HEK293 (cell line): ENCODE measurements at regions not wholly inside any gene's neighbourhood (a gene's known extent, or its start where the extent isn't known, plus 50 kb on each side); places are given as distances from the start of the nearest gene placed in this dataset.

Experiments used
- CTCF ChIA-PET: fragments of 350-600 bp; formaldehyde crosslinking; extraction: SDS; loops from one replicate; lab custom pipeline; 2021; ENCODE audit warnings: antibody characterized with exemption; lab: Yijun Ruan, JAX
- POLR2A ChIA-PET: fragments of 300-600 bp; formaldehyde crosslinking; extraction: SDS; loops from one replicate; lab custom pipeline; 2020; ENCODE audit warnings: antibody characterized with exemption, inconsistent platforms; lab: Yijun Ruan, JAX
- H3K27ac ChIP-seq: fragments of 200-500 bp; sonication (Bioruptor generic); 2 replicates; pipeline ENCODE4 v1.5.1; 2014; ENCODE audit warnings: low read depth, low read length, control low read depth, inconsistent platforms; ENCODE audit errors: extremely low read depth
- H3K36me3 ChIP-seq, 2 experiments: fragments of 200-500 bp in 1 of 2; sonication (Bioruptor generic) in 1 of 2; 1 replicate in 1 of 2; 2 replicates in 1 of 2; pipeline ENCODE4 v1.5.1; 2014 to 2017; ENCODE audit warnings: inconsistent platforms in 2 of 2, low read length in 2 of 2; ENCODE audit not compliant: control insufficient read depth in 2 of 2, insufficient read depth in 1 of 2
- H3K4me1 ChIP-seq: fragments of 200-500 bp; sonication (Bioruptor generic); 2 replicates; pipeline ENCODE4 v1.5.1; 2014; ENCODE audit warnings: mild to moderate bottlenecking, low read length, inconsistent platforms; ENCODE audit not compliant: control insufficient read depth, insufficient read depth
- H3K4me3 ChIP-seq: 2 replicates; pipeline ENCODE4 v1.5.1; 2011; ENCODE audit warnings: low read depth, mild to moderate bottlenecking, control low read depth, low read length, moderate library complexity
- H3K9me3 ChIP-seq: fragments of 200-500 bp; sonication (Bioruptor generic); 2 replicates; pipeline ENCODE4 v1.5.1; 2014; ENCODE audit warnings: low read depth, low read length, inconsistent platforms; ENCODE audit not compliant: control insufficient read depth, insufficient read depth
- BCL6B ChIP-seq: fragments of 450-650 bp; formaldehyde crosslinking; IDR thresholded peaks from 2 replicates; pipeline ENCODE4 v1.5.1; 2017; ENCODE audit warnings: missing biosample characterization, missing genetic modification characterization
- EGR2 ChIP-seq: fragments of 450-650 bp; formaldehyde crosslinking; IDR thresholded peaks from 2 replicates; pipeline ENCODE4 v1.5.1; 2016; ENCODE audit warnings: low read depth, missing biosample characterization, missing genetic modification characterization
- KLF17 ChIP-seq: fragments of 450-650 bp; formaldehyde crosslinking; IDR thresholded peaks from 2 replicates; pipeline ENCODE4 v1.5.1; 2016; ENCODE audit warnings: missing biosample characterization, missing genetic modification characterization
- KLF7 ChIP-seq: fragments of 450-650 bp; formaldehyde crosslinking; IDR thresholded peaks from 2 replicates; pipeline ENCODE4 v1.5.1; 2016; ENCODE audit warnings: missing biosample characterization, missing genetic modification characterization, borderline replicate concordance
- REST ChIP-seq: fragments of 450-650 bp; formaldehyde crosslinking; IDR thresholded peaks from 2 replicates; pipeline ENCODE4 v1.5.1; 2016; ENCODE audit warnings: missing biosample characterization, missing genetic modification characterization
- SP2 ChIP-seq: fragments of 450-650 bp; formaldehyde crosslinking; IDR thresholded peaks from 2 replicates; pipeline ENCODE4 v1.5.1; 2016; ENCODE audit warnings: missing biosample characterization, missing genetic modification characterization
- TCF7L2 ChIP-seq: IDR thresholded peaks from 2 replicates; pipeline ENCODE4 v1.6.1; 2011; ENCODE audit warnings: low read depth, mild to moderate bottlenecking, inconsistent platforms, low read length, moderate library complexity, borderline replicate concordance
- ZBTB1 ChIP-seq: fragments of 450-650 bp; formaldehyde crosslinking; IDR thresholded peaks from 2 replicates; pipeline ENCODE4 v1.5.1; 2016; ENCODE audit warnings: missing biosample characterization, missing genetic modification characterization
- ZBTB10 ChIP-seq: fragments of 450-650 bp; formaldehyde crosslinking; IDR thresholded peaks from 2 replicates; pipeline ENCODE4 v1.5.1; 2016; ENCODE audit warnings: missing biosample characterization, missing genetic modification characterization
- ZFP37 ChIP-seq: fragments of 450-650 bp; formaldehyde crosslinking; IDR thresholded peaks from 2 replicates; pipeline ENCODE4 v1.5.1; 2016; ENCODE audit warnings: missing biosample characterization, missing genetic modification characterization
- ZNF121 ChIP-seq: fragments of 450-650 bp; formaldehyde crosslinking; IDR thresholded peaks from 2 replicates; pipeline ENCODE4 v1.5.1; 2016; ENCODE audit warnings: missing biosample characterization, missing genetic modification characterization
- ZNF132 ChIP-seq: fragments of 450-650 bp; formaldehyde crosslinking; IDR thresholded peaks from 2 replicates; pipeline ENCODE4 v1.5.1; 2017; ENCODE audit warnings: missing biosample characterization, missing genetic modification characterization, borderline replicate concordance
- ZNF335 ChIP-seq: fragments of 450-650 bp; formaldehyde crosslinking; conservative IDR thresholded peaks from 2 replicates; pipeline ENCODE4 v1.5.1; 2016; ENCODE audit warnings: missing biosample characterization, missing genetic modification characterization
- ZNF433 ChIP-seq: fragments of 450-650 bp; formaldehyde crosslinking; IDR thresholded peaks from 2 replicates; pipeline ENCODE4 v1.5.1; 2016; ENCODE audit warnings: missing biosample characterization, missing genetic modification characterization, low read depth
- ZNF639 ChIP-seq: fragments of 450-650 bp; formaldehyde crosslinking; IDR thresholded peaks from 2 replicates; pipeline ENCODE4 v1.5.1; 2016; ENCODE audit warnings: missing biosample characterization, missing genetic modification characterization
- ZNF677 ChIP-seq: fragments of 450-650 bp; IDR thresholded peaks from 2 replicates; pipeline ENCODE4 v1.5.0; 2018; ENCODE audit warnings: missing biosample characterization, mild to moderate bottlenecking, missing genetic modification characterization, moderate library complexity
- ZNF830 ChIP-seq: fragments of 450-650 bp; IDR thresholded peaks from 2 replicates; pipeline ENCODE4 v1.5.0; 2018; ENCODE audit warnings: missing biosample characterization, missing genetic modification characterization, low read depth, mild to moderate bottlenecking, moderate library complexity
- ZSCAN30 ChIP-seq: fragments of 450-650 bp; IDR thresholded peaks from 2 replicates; pipeline ENCODE4 v1.5.1; 2018; ENCODE audit warnings: missing biosample characterization, mild to moderate bottlenecking, missing genetic modification characterization, moderate library complexity

- H3K4me1 ChIP-seq: no peaks in the 10 kb centered on the region
- H3K4me3 ChIP-seq: no peak overlapping the region
- TF ChIP-seq KLF7 (tag by site-specific recombination) (no peak), KLF17 (tag by site-specific recombination) (no peak), REST (tag by site-specific recombination) (no peak), ZNF121 (tag by site-specific recombination) (no peak), ZNF433 (tag by site-specific recombination) (no peak), ZSCAN30 (tag by site-specific recombination) (no peak), BCL6B (no peak), ZBTB10 (tag by site-specific recombination) (no peak), ZNF677 (tag by site-specific recombination) (no peak), ZNF132 (no peak), ZNF335 (no peak), ZNF830 (tag by site-specific recombination) (no peak), SP2 (tag by site-specific recombination) (no peak), EGR2 (tag by site-specific recombination) (no peak), ZNF639 (tag by site-specific recombination) (no peak)
- ChIA-PET POLR2A (no interaction called here), CTCF (no interaction called here)
- H3K27ac ChIP-seq: no peak overlapping the region
- H3K36me3 ChIP-seq: no peaks in the 10 kb centered on the region
- no peaks in the 10 kb centered on the region for H3K9me3 ChIP-seq
Observed at GRCh38 chr13:86324191-86324590, 525.0 kb upstream of the SLITRK6 start.

DNA sequence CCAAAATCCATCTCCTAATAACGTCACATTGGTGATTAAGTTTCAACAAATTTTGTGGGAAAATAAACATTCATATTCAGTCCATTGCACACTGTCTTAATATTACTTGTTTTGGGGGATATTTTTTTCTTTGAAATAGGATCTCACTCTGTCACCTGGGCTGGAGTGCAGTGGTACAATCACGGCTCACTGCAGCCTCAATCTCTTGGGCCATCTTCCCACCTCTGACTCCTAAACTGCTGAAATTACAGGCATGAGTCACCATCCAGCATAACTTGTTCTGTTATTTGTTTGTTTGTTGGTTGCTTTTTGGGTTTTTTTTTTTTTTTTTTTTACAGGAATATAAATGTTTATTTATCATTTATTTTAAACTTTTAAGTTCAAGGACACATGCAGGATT lies 556.1 kb upstream of the SLITRK6 start:
- POLR2A ChIA-PET: no interaction called here

More for the DNA sequence above, 556.1 kb upstream of the SLITRK6 start:
- Histone ChIP-seq H3K4me3 (no peak overlapping the region), H3K9me3 (no peaks in the 10 kb centered on the region), H3K27ac (no peak overlapping the region), H3K4me1 (no peaks in the 10 kb centered on the region), H3K36me3 (no peaks in the 10 kb centered on the region)
- CTCF ChIA-PET: interaction anchor here (0.5 kb wide), 1 partner anchor 1293 kb away, joined by 4 read pairs; no protein-coding TSS in a partner anchor
- TF ChIP-seq ZFP37 (no peak), ZBTB1 (tag by site-specific recombination) (no peak), TCF7L2 (no peak)
